Hematopoietic multipotent progenitor cell treated with erythropoietin and hydrocortisone succinate and interleukin-3 and kit ligand, for 8 days (in vitro differentiated cells): ENCODE measurements at regions not wholly inside any gene's neighbourhood (a gene's known extent, or its start where the extent isn't known, plus 50 kb on each side); places are given as distances from the start of the nearest gene placed in this dataset.

Experiments used
- DNase-seq: peaks from one replicate; pipeline ENCODE4 v3.0.0-alpha.2; 2015

GRCh38 chr1:216805233-216805632 lies 82.0 kb upstream of the ESRRG start:
- no peak for DNase-seq

DNA sequence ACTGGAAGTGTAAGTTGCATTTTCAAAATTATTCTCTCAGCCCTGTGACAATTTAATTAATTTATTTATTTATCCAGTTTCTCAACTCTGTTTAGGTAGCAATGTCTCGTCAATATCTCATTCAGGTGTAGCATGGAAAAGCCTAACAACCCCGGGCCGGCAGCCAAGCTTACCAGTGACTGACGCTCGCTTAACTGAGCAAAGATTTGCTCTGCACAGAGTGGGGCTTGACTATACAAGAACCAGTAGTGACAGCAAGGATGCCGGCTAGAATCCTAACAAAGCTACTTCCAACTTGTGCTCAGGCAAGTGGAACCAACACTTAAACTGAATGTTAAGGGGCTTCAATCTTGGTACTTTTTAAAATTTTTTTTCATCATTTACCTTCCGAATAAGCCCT lies 80.9 kb upstream of the ESRRG start:
- DNase-seq: no peak

DNA sequence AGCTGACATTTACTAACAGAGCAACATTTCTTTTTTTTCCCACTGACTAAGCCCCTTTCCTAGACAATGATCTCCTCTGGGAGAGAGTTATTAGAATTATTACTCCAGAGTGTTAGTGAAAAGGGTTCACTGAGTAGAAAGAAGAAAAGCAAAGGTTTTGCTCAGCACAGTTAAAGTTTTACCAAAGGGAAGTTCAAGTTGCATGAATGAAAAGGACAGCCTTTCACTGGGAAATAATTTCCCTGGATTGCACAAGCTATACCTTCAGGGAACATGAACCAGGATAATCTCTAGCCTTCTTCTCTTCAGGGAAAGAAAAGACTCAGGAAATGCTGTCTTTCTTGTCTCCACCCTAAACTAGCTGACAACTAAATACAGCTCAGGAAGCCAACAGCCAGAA lies 71.4 kb upstream of the ESRRG start:
- DNase-seq: no peak

DNA sequence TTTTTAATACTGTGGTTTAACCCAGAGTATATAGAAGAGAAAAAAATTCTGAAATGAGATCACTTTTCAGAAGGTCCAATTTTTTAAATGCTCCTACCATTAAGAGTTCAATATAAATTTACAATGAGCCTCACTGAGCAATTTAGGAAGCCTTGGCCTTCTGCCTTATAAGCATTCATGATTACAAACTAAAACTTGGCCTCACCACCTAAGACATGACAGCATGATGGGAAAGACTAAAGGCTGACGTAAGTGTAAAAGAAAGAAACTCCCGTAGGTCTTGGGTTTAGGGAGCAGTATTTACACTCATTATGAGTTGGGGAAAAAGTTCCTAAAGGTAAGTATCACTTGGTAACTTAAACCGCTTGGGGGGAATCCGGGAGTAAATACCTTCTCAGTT lies 70.7 kb upstream of the ESRRG start:
- DNase-seq: no peak

- DNase-seq: no peak
These were observed 70.1 kb upstream of the ESRRG start for GRCh38 chr1:216793303-216793702.

- DNase-seq: no peak
These were observed 65.4 kb upstream of the ESRRG start for GRCh38 chr1:216788671-216789070.

DNA sequence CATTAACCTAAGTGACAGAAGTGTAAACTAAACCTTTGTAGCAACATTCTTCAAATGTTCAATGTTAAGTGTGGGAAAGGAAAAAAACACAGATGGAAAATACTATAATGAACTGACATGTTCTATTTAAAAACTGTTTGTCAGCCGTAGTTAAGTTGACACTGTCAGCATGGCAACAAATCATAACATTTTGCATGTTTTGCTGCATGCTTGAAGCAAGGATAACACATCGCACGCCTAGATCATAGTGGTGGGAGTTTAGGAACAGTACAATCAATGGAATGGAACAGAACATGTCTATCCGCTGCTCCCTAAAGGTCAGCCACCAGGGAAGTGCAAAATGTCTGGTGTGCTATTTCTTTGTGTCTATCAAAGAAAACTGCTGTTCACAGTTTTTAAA lies 62.5 kb upstream of the ESRRG start:
- no peak for DNase-seq

DNA sequence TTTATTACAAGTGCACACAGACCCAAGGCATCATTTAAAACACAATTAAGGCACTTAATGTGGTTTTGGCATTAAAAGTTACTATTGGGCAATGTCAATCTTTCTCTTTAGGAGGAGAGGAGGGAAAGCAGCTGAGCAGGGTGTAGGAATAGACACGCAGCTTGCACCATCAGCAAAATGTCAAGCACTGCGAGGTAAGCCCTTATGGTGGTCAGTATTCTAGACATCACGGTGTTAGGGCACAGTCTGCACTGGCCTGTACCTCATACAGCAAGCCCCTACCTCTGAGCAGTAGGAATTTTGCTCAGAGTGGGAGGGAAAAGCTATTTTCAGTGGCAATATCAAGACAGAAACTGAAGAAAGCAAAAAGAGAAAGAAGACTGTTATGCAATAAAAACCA lies 62.0 kb upstream of the ESRRG start:
- no peak for DNase-seq

- no peak for DNase-seq
These were observed 56.5 kb upstream of the ESRRG start for GRCh38 chr1:216779686-216780085.

GRCh38 chr1:216778737-216779136 lies 55.5 kb upstream of the ESRRG start:
- peak; percentile 2 for DNase-seq

DNA sequence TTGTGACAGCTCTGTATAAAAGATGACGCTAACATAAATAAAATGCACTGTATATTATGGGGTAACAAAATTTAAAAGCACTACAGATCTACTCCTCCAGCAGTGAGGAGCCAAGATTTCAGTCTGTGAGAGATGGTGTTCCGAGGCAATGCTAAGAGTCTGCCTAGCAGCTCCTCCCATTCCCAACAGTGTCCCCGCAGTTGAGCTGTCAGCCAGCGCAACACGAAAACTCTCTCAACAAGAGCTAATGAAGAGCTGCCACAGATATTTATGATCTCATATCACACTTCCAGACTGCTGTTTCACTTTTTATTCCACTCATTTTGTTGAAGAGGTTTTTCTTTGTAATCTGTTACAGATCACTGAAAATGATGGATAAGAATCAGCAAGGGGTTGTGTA lies 53.9 kb upstream of the ESRRG start:
- no peak for DNase-seq
